ENCODE measurements at regions not wholly inside any gene's neighbourhood (a gene's known extent, or its start where the extent isn't known, plus 50 kb on each side); places are given as distances from the start of the nearest gene placed in this dataset.

- H3K27ac ChIP-seq, result no peak overlapping the region
- H3K36me3 ChIP-seq, result no peaks in the 10 kb centered on the region
- no peaks in the 10 kb centered on the region for H3K9me3 ChIP-seq (ENCODE audit: low read depth)
- no peak for DNase-seq (ENCODE audit: low read depth in 1 of 2, low spot score in 1 of 2)
- H3K4me3 ChIP-seq, result no peak overlapping the region
- no peaks in the 10 kb centered on the region for H3K27me3 ChIP-seq
- H3K4me1 ChIP-seq (ENCODE audit: low read depth), result no peaks in the 10 kb centered on the region
- no peak for TF ChIP-seq CTCF (IDR thresholded peaks at IDR 0.05; ENCODE audit: low read depth, low read length)
Observed at GRCh38 chr16:62889097-62889496, 852.9 kb upstream of the CDH8 start.

GRCh38 chr16:62883509-62883908, 847.3 kb upstream of the CDH8 start:
- TF ChIP-seq CTCF (IDR thresholded peaks at IDR 0.05; ENCODE audit: low read depth, low read length), result no peak
- Histone ChIP-seq H3K36me3 (no peaks in the 10 kb centered on the region), H3K4me1 (ENCODE audit: low read depth) (peaks cover 4% of the 10 kb centered on the region), H3K9me3 (ENCODE audit: low read depth) (no peaks in the 10 kb centered on the region), H3K27ac (peak overlapping the region; percentile 20), H3K27me3 (no peaks in the 10 kb centered on the region), H3K4me3 (no peak overlapping the region)
- peak in 1 of 2 donors; percentile 22 for DNase-seq (ENCODE audit: low read depth in 1 of 2, low spot score in 1 of 2)

- Histone ChIP-seq H3K9me3 (ENCODE audit: low read depth) (no peaks in the 10 kb centered on the region), H3K4me1 (ENCODE audit: low read depth) (peaks cover 4% of the 10 kb centered on the region), H3K27me3 (no peaks in the 10 kb centered on the region), H3K27ac (no peak overlapping the region), H3K36me3 (no peaks in the 10 kb centered on the region), H3K4me3 (no peak overlapping the region)
- no peak for TF ChIP-seq CTCF (IDR thresholded peaks at IDR 0.05; ENCODE audit: low read depth, low read length)
- no peak for DNase-seq (ENCODE audit: low read depth in 1 of 2, low spot score in 1 of 2)
Observed at GRCh38 chr16:62882552-62883221, 846.4 kb upstream of the CDH8 start.

DNA sequence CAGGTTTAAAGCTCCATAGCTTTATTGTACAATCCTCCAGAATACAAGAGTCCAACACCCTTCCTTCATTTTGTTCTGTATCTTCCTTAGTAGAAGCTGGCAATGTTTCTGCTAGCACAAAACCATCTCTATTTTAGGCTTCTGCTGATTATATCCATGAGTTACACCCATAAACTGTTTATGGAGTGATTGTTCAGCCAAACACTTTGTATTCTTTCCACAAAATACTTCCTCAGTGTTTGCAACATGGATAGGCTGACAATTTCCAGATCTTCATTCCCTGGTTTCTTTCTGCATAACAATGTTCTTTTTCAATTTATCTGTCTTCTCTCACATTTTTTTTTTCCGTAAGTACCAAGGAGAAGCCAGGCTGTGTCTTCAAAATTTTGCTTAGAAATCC, 839.9 kb upstream of the CDH8 start:
- H3K36me3 ChIP-seq, result no peaks in the 10 kb centered on the region
- DNase-seq (ENCODE audit: low read depth in 1 of 2, low spot score in 1 of 2), result no peak
- no peaks in the 10 kb centered on the region for H3K27me3 ChIP-seq
- no peaks in the 10 kb centered on the region for H3K4me1 ChIP-seq (ENCODE audit: low read depth)
- no peak overlapping the region for H3K27ac ChIP-seq
- TF ChIP-seq CTCF (IDR thresholded peaks at IDR 0.05; ENCODE audit: low read depth, low read length), result no peak
- H3K9me3 ChIP-seq (ENCODE audit: low read depth), result no peaks in the 10 kb centered on the region
- H3K4me3 ChIP-seq, result no peak overlapping the region

DNA sequence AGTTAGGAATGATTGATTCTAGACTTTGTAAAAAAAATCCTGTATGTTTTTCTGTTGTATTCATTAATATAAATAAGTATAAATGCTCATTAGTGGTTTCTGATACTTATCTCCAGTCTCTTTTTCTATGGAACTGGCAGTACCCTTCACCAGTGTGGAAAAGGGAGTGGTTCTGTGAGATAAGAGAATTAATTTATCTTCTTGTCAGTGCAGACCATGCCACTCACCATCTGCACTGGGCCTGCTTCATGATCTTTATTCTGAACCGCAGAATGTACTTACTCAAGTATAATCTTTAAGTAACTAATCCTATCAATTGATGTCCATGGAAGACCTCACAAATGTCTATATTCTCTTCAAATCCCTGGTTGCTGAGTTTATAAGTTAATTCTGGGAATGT, 836.1 kb upstream of the CDH8 start:
- no peaks in the 10 kb centered on the region for H3K36me3 ChIP-seq
- no peaks in the 10 kb centered on the region for H3K9me3 ChIP-seq (ENCODE audit: low read depth)
- no peak overlapping the region for H3K4me3 ChIP-seq
- no peaks in the 10 kb centered on the region for H3K4me1 ChIP-seq (ENCODE audit: low read depth)
- H3K27me3 ChIP-seq, result no peaks in the 10 kb centered on the region
- H3K27ac ChIP-seq, result no peak overlapping the region
- no peak for DNase-seq (ENCODE audit: low read depth in 1 of 2, low spot score in 1 of 2)
- TF ChIP-seq CTCF (IDR thresholded peaks at IDR 0.05; ENCODE audit: low read depth, low read length), result no peak

Data from cardiac muscle cell (in vitro differentiated cells and primary cell).